ENCODE measurements at regions not wholly inside any gene's neighbourhood (a gene's known extent, or its start where the extent isn't known, plus 50 kb on each side); places are given as distances from the start of the nearest gene placed in this dataset.

GRCh38 chr6:21354805-21355238 is 238.7 kb upstream of the SOX4 start:
- ChIA-PET POLR2A (no interaction called here), CTCF (no interaction called here)
- H3K4me1 Mint-ChIP-seq (ENCODE audit: low read depth, unreplicated experiment), result peaks cover 14% of the 10 kb centered on the region
- Histone ChIP-seq H3K4me3 (ENCODE audit: low read depth, low read length) (no peak overlapping the region), H3K9me3 (no peaks in the 10 kb centered on the region), H3K4me1 (peaks cover 13% of the 10 kb centered on the region), H3K36me3 (ENCODE audit: control insufficient read depth, insufficient read depth, low read length) (no peaks in the 10 kb centered on the region), H3K27me3 (replicated peaks; ENCODE audit: control insufficient read depth, insufficient read depth, low read length) (no peaks in the 10 kb centered on the region)
- H3K4me3 Mint-ChIP-seq (ENCODE audit: unreplicated experiment), result no peak overlapping the region
- H3K9me3 Mint-ChIP-seq (ENCODE audit: unreplicated experiment), result no peaks in the 10 kb centered on the region
- H3K27ac Mint-ChIP-seq (ENCODE audit: unreplicated experiment), result no peak overlapping the region
- no TSS peak for BruUV-seq (replicated peaks)
- TF ChIP-seq CTCF (IDR thresholded peaks at IDR 0.05; ENCODE audit: insufficient read depth in 1 of 2, low read depth in 1 of 2, low read length in 1 of 2, severe bottlenecking in 1 of 2, unreplicated experiment in 1 of 2), result no peak
- H3K27me3 Mint-ChIP-seq (ENCODE audit: insufficient read depth, unreplicated experiment), result no peaks in the 10 kb centered on the region
- H3K36me3 Mint-ChIP-seq (ENCODE audit: insufficient read depth, unreplicated experiment), result no peaks in the 10 kb centered on the region
- intact Hi-C loops (cut with micrococcal nuclease; ENCODE audit: unreplicated experiment), result no loop called here
- DNase-seq, result peak in 1 of 2 experiments; percentile 25

DNA sequence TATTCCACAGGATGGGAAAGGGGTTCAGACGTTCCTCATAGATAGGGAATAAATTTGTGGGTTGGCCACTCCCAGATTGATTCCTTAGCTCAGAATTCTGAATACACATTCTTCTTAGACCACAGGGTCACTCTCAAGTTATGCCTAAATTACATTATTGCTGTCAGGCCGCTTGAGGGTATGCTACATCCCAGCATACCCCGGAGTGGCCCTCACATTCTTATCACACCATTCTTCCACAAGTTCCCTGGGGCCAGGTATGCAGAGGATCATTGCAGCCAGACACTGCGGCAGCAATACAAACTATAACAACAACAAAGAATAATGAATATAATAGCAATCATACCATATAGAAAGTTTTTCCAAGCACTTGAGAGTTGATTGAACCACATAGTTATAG is 237.9 kb upstream of the SOX4 start:
- Mint-ChIP-seq H3K4me1 (ENCODE audit: low read depth, unreplicated experiment) (peaks cover 14% of the 10 kb centered on the region), H3K36me3 (ENCODE audit: insufficient read depth, unreplicated experiment) (peaks cover 5% of the 10 kb centered on the region), H3K27me3 (ENCODE audit: insufficient read depth, unreplicated experiment) (no peaks in the 10 kb centered on the region), H3K4me3 (ENCODE audit: unreplicated experiment) (no peak overlapping the region), H3K27ac (ENCODE audit: unreplicated experiment) (no peak overlapping the region), H3K9me3 (ENCODE audit: unreplicated experiment) (no peaks in the 10 kb centered on the region)
- peaks cover 21% of the 10 kb centered on the region for H3K4me1 ChIP-seq
- intact Hi-C loops (cut with micrococcal nuclease; ENCODE audit: unreplicated experiment), result no loop called here
- no peak for TF ChIP-seq CTCF (IDR thresholded peaks at IDR 0.05; ENCODE audit: insufficient read depth in 1 of 2, low read depth in 1 of 2, low read length in 1 of 2, severe bottlenecking in 1 of 2, unreplicated experiment in 1 of 2)
- no TSS peak for BruUV-seq (replicated peaks)
- ChIA-PET POLR2A (interaction anchor here (0.6 kb wide), 1 partner anchor 233 kb away, joined by 4 read pairs; no protein-coding TSS in a partner anchor), CTCF (no interaction called here)
- no peaks in the 10 kb centered on the region for H3K9me3 ChIP-seq
- H3K4me3 ChIP-seq (ENCODE audit: low read depth, low read length), result no peak overlapping the region
- H3K36me3 ChIP-seq (ENCODE audit: control insufficient read depth, insufficient read depth, low read length), result no peaks in the 10 kb centered on the region
- no peak for DNase-seq
- no peaks in the 10 kb centered on the region for H3K27me3 ChIP-seq (replicated peaks; ENCODE audit: control insufficient read depth, insufficient read depth, low read length)

DNA sequence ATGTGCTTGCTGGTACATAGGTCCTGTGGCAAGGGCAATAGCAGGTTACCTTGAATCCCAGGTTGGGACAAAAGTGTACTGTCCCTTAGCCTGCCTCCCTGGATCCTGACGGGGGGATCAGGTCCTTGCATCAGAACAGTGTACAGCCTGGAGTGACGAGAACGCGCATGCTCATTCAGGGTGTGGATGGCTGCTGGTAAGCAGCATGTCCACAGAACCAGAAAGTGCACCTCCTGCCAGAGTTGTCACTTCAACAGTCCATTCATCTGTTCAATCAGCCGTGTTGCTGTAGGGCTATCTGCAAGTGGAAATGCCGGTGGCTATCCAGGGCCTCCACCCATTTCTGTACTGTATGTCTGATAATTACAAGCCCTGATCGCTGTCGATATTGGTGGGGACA is 236.3 kb upstream of the SOX4 start:
- ChIA-PET CTCF (no interaction called here), POLR2A (no interaction called here)
- Histone ChIP-seq H3K4me3 (ENCODE audit: low read depth, low read length) (no peak overlapping the region), H3K27me3 (replicated peaks; ENCODE audit: control insufficient read depth, insufficient read depth, low read length) (no peaks in the 10 kb centered on the region), H3K36me3 (ENCODE audit: control insufficient read depth, insufficient read depth, low read length) (no peaks in the 10 kb centered on the region), H3K4me1 (peaks cover 27% of the 10 kb centered on the region), H3K9me3 (no peaks in the 10 kb centered on the region)
- Mint-ChIP-seq H3K36me3 (ENCODE audit: insufficient read depth, unreplicated experiment) (peaks cover 5% of the 10 kb centered on the region), H3K27ac (ENCODE audit: unreplicated experiment) (no peak overlapping the region), H3K27me3 (ENCODE audit: insufficient read depth, unreplicated experiment) (no peaks in the 10 kb centered on the region), H3K4me3 (ENCODE audit: unreplicated experiment) (no peak overlapping the region), H3K9me3 (ENCODE audit: unreplicated experiment) (no peaks in the 10 kb centered on the region), H3K4me1 (ENCODE audit: low read depth, unreplicated experiment) (peaks cover 29% of the 10 kb centered on the region)
- intact Hi-C loops (cut with micrococcal nuclease; ENCODE audit: unreplicated experiment), result no loop called here
- DNase-seq, result peak in 1 of 2 experiments; percentile 42
- no TSS peak for BruUV-seq (replicated peaks)
- TF ChIP-seq CTCF (IDR thresholded peaks at IDR 0.05; ENCODE audit: insufficient read depth in 1 of 2, low read depth in 1 of 2, low read length in 1 of 2, severe bottlenecking in 1 of 2, unreplicated experiment in 1 of 2), result no peak
